A673 (cell line): ENCODE measurements at regions not wholly inside any gene's neighbourhood (a gene's known extent, or its start where the extent isn't known, plus 50 kb on each side); places are given as distances from the start of the nearest gene placed in this dataset.

Source experiments
- EZH2 ChIP-seq: fragments of 200-600 bp; sonication (generic); IDR thresholded peaks from 2 replicates; pipeline ENCODE4 v1.6.1; 2017; ENCODE audit warnings: borderline replicate concordance, low read depth, mild to moderate bottlenecking, mixed read lengths, antibody characterized with exemption, low read length; ENCODE audit not compliant: poor library complexity, severe bottlenecking
- TF ChIP-seq, protein P1 (sequence below): fragments of 300-800, 200-600 bp; sonication (generic); conservative IDR thresholded peaks from 2 replicates; pipeline ENCODE4 v1.5.1; 2017; ENCODE audit warnings: low read depth, mild to moderate bottlenecking, antibody characterized with exemption, low read length, moderate library complexity, mixed read lengths

DNA sequence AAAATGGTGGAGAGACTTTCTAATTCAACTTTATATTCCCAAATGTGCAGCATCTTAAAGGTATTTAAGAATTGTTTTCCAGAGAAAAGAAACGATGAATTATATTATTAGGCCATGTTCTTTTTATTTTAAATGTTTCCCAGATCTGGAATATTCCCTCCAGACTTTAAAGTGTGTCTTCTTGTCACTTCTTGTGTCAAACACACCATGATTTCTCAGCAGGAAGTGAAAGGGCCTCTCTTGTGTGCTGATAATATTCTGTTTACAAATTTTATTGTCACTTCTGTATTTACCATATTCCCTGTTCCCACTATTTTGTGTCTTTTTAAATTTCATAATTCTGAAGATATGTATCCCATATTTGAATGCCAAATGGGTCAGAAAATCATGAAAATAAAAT, 455.0 kb upstream of the FLRT2 start:
- TF ChIP-seq, protein P1, sequence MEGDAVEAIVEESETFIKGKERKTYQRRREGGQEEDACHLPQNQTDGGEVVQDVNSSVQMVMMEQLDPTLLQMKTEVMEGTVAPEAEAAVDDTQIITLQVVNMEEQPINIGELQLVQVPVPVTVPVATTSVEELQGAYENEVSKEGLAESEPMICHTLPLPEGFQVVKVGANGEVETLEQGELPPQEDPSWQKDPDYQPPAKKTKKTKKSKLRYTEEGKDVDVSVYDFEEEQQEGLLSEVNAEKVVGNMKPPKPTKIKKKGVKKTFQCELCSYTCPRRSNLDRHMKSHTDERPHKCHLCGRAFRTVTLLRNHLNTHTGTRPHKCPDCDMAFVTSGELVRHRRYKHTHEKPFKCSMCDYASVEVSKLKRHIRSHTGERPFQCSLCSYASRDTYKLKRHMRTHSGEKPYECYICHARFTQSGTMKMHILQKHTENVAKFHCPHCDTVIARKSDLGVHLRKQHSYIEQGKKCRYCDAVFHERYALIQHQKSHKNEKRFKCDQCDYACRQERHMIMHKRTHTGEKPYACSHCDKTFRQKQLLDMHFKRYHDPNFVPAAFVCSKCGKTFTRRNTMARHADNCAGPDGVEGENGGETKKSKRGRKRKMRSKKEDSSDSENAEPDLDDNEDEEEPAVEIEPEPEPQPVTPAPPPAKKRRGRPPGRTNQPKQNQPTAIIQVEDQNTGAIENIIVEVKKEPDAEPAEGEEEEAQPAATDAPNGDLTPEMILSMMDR: no peak
- TF ChIP-seq EZH2: no peak
